HG03066 (cell line): ENCODE measurements at regions not wholly inside any gene's neighbourhood (a gene's known extent, or its start where the extent isn't known, plus 50 kb on each side); places are given as distances from the start of the nearest gene placed in this dataset.
"Not testable (repeated sequence)": the region's sequence is repeated elsewhere in the genome, so short reads cannot be mapped to it uniquely, and the experiment has no call there.

Source experiments
- ATAC-seq: cut with Tn5 transposase; IDR thresholded peaks from one replicate; pipeline ENCODE4 v1.9.1; 2021; ENCODE audit warnings: low read depth; ENCODE audit not compliant: unreplicated experiment

- ATAC-seq, result no peak
Measured at GRCh38 chr9:95689669-95690068, 172.9 kb upstream of the PTCH1 start.

GRCh38 chr9:95684516-95684915, 167.7 kb upstream of the PTCH1 start:
- no peak for ATAC-seq

- ATAC-seq, result not testable (repeated sequence)
Measured at GRCh38 chr9:95680306-95680705, 163.5 kb upstream of the PTCH1 start.

- no peak for ATAC-seq
Measured at GRCh38 chr9:95679874-95680273, 163.1 kb upstream of the PTCH1 start.

GRCh38 chr9:95678759-95679158, 162.0 kb upstream of the PTCH1 start:
- ATAC-seq, result no peak

- ATAC-seq, result no peak
Measured at GRCh38 chr9:95670122-95670521, 153.4 kb upstream of the PTCH1 start.

- ATAC-seq, result no peak
Measured at GRCh38 chr9:95669253-95669652, 152.5 kb upstream of the PTCH1 start.

GRCh38 chr9:95667789-95668188, 151.0 kb upstream of the PTCH1 start:
- no peak for ATAC-seq

- ATAC-seq, result no peak
Measured at GRCh38 chr9:95666785-95667155, 150.0 kb upstream of the PTCH1 start.

GRCh38 chr9:95666096-95666784, 149.5 kb upstream of the PTCH1 start:
- ATAC-seq, result no peak

GRCh38 chr9:95653246-95653645, 136.5 kb upstream of the PTCH1 start:
- no peak for ATAC-seq

GRCh38 chr9:95650720-95651119, 133.9 kb upstream of the PTCH1 start:
- no peak for ATAC-seq

- no peak for ATAC-seq
Measured at GRCh38 chr9:95649801-95650213, 133.0 kb upstream of the PTCH1 start.

GRCh38 chr9:95648225-95648624, 131.5 kb upstream of the PTCH1 start:
- no peak for ATAC-seq

- ATAC-seq, result no peak
Measured at GRCh38 chr9:95645992-95646391, 129.2 kb upstream of the PTCH1 start.

- ATAC-seq, result no peak
Measured at GRCh38 chr9:95645579-95645978, 128.8 kb upstream of the PTCH1 start.

- no peak for ATAC-seq
Measured at GRCh38 chr9:95644377-95644776, 127.6 kb upstream of the PTCH1 start.

GRCh38 chr9:95643619-95644018, 126.8 kb upstream of the PTCH1 start:
- ATAC-seq, result no peak

GRCh38 chr9:95642189-95642588, 125.4 kb upstream of the PTCH1 start:
- ATAC-seq, result no peak

- ATAC-seq, result no peak
Measured at GRCh38 chr9:95641586-95641985, 124.8 kb upstream of the PTCH1 start.

GRCh38 chr9:95640336-95640735, 123.6 kb upstream of the PTCH1 start:
- no peak for ATAC-seq

GRCh38 chr9:95635986-95636671, 119.4 kb upstream of the PTCH1 start:
- ATAC-seq, result no peak
